Ishikawa (cell line): ENCODE measurements at regions not wholly inside any gene's neighbourhood (a gene's known extent, or its start where the extent isn't known, plus 50 kb on each side); places are given as distances from the start of the nearest gene placed in this dataset.

Experiments used
- CEBPB ChIP-seq: IDR thresholded peaks from 2 replicates; pipeline ENCODE4 v1.6.1; 2012
- EGR1 ChIP-seq: IDR thresholded peaks from 2 replicates; pipeline ENCODE4 v1.6.1; 2012
- EP300 ChIP-seq: IDR thresholded peaks from 2 replicates; pipeline ENCODE4 v1.6.1; 2012; ENCODE audit warnings: borderline replicate concordance
- FOXM1 ChIP-seq: IDR thresholded peaks from 2 replicates; pipeline ENCODE4 v1.6.1; 2012; ENCODE audit warnings: low read depth, borderline replicate concordance
- MAX ChIP-seq: IDR thresholded peaks from 2 replicates; pipeline ENCODE4 v1.6.1; 2012
- NFIC ChIP-seq: IDR thresholded peaks from 2 replicates; pipeline ENCODE4 v1.6.1; 2012
- REST ChIP-seq: IDR thresholded peaks from 2 replicates; pipeline ENCODE4 v1.6.1; 2012; ENCODE audit warnings: low read depth, mild to moderate bottlenecking
- TAF1 ChIP-seq: IDR thresholded peaks from 2 replicates; pipeline ENCODE4 v1.6.1; 2012; ENCODE audit warnings: low read depth, mild to moderate bottlenecking
- TEAD4 ChIP-seq: IDR thresholded peaks from 2 replicates; pipeline ENCODE4 v1.6.1; 2012
- USF1 ChIP-seq: IDR thresholded peaks from 2 replicates; pipeline ENCODE4 v1.6.1; 2012
- YY1 ChIP-seq: IDR thresholded peaks from 2 replicates; pipeline ENCODE4 v1.6.1; 2012; ENCODE audit warnings: low read depth

GRCh38 chr5:65084795-65085515, 316.2 kb downstream of the CWC27 start:
- no peak for TF ChIP-seq EP300
- no peak for TF ChIP-seq YY1
- no peak for TF ChIP-seq USF1
- no peak for TF ChIP-seq FOXM1
- no peak for TF ChIP-seq TEAD4
- no peak for TF ChIP-seq NFIC
- TF ChIP-seq REST = no peak
- no peak for TF ChIP-seq EGR1
- no peak for TF ChIP-seq MAX
- TF ChIP-seq TAF1 = no peak
- no peak for TF ChIP-seq CEBPB
